Breast epithelium (tissue), 3 donors: ENCODE measurements at regions not wholly inside any gene's neighbourhood (a gene's known extent, or its start where the extent isn't known, plus 50 kb on each side); places are given as distances from the start of the nearest gene placed in this dataset.

Source experiments
- POLR2A ChIP-seq: fragments of 450-650 bp; IDR thresholded peaks from one replicate; pipeline ENCODE4 v1.6.1; 2016; ENCODE audit warnings: antibody characterized with exemption, mild to moderate bottlenecking, moderate library complexity
- POLR2AphosphoS5 ChIP-seq, 3 donors: sonication (generic); formaldehyde crosslinking; IDR thresholded peaks; one replicate each; pipeline ENCODE4 v1.6.1; 2017; ENCODE audit warnings: antibody characterized with exemption in 3 of 3
- TF ChIP-seq, protein P1 (sequence below), 3 donors: fragments of 450-650 bp; IDR thresholded peaks; one replicate each; pipeline ENCODE4 v1.5.1; 2016 to 2017; ENCODE audit warnings: antibody characterized with exemption in 3 of 3, mild to moderate bottlenecking in 3 of 3, moderate library complexity in 3 of 3

DNA sequence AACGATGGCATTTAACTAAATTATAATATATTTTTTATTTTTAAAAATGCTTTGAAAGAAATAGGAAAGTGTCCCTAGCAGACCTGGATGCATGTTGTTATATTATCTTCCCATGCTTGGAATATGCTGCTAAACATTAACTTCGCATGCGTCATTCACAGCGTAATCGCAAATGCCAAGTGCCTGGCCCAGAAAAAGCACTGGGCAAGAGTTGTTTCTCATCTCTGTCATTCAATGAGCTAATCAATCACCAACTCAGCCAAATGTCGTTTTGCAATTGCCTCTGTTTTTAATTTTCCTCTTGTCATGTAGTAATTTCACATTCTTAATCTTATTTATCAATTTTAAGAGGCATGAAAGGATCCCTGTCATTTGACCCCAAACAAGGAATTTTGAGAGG lies 1421.9 kb downstream of the BRD1 start:
- TF ChIP-seq, protein P1, sequence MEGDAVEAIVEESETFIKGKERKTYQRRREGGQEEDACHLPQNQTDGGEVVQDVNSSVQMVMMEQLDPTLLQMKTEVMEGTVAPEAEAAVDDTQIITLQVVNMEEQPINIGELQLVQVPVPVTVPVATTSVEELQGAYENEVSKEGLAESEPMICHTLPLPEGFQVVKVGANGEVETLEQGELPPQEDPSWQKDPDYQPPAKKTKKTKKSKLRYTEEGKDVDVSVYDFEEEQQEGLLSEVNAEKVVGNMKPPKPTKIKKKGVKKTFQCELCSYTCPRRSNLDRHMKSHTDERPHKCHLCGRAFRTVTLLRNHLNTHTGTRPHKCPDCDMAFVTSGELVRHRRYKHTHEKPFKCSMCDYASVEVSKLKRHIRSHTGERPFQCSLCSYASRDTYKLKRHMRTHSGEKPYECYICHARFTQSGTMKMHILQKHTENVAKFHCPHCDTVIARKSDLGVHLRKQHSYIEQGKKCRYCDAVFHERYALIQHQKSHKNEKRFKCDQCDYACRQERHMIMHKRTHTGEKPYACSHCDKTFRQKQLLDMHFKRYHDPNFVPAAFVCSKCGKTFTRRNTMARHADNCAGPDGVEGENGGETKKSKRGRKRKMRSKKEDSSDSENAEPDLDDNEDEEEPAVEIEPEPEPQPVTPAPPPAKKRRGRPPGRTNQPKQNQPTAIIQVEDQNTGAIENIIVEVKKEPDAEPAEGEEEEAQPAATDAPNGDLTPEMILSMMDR (IDR thresholded peaks at IDR 0.05) = no peak
- no peak for TF ChIP-seq POLR2A
- TF ChIP-seq POLR2AphosphoS5 (IDR thresholded peaks at IDR 0.05) = no peak
